DOHH2 (cell line): ENCODE measurements at regions not wholly inside any gene's neighbourhood (a gene's known extent, or its start where the extent isn't known, plus 50 kb on each side); places are given as distances from the start of the nearest gene placed in this dataset.

ENCODE experiments used
- H3F3A ChIP-seq: fragments of 200-600 bp; sonication (generic), shearing (Covaris generic); 2 replicates; pipeline ENCODE4 v1.6.0; 2016; ENCODE audit warnings: antibody characterized with exemption, mild to moderate bottlenecking; ENCODE audit not compliant: control insufficient read depth, insufficient read depth
- H3K27ac ChIP-seq: fragments of 200-600 bp; sonication (generic); 2 replicates; pipeline ENCODE4 v1.5.1; 2014; ENCODE audit warnings: low read depth, mild to moderate bottlenecking, low read length, moderate library complexity
- H3K27me3 ChIP-seq: fragments of 200-600 bp; sonication (generic); 2 replicates; pipeline ENCODE4 v1.6.1; 2014; ENCODE audit warnings: mild to moderate bottlenecking, low read length, mixed read lengths; ENCODE audit not compliant: control insufficient read depth
- H3K36me3 ChIP-seq: fragments of 200-600 bp; sonication (generic); 2 replicates; pipeline ENCODE4 v1.6.1; 2014; ENCODE audit warnings: mild to moderate bottlenecking, low read length, moderate library complexity, mixed read lengths; ENCODE audit not compliant: control insufficient read depth
- H3K4me1 ChIP-seq: fragments of 200-600 bp; sonication (generic); 2 replicates; pipeline ENCODE4 v1.6.1; 2014; ENCODE audit warnings: mild to moderate bottlenecking, low read length, mixed read lengths; ENCODE audit not compliant: control insufficient read depth
- H3K4me2 ChIP-seq: fragments of 200-600 bp; sonication (generic); 2 replicates; pipeline ENCODE4 v1.6.0; 2014; ENCODE audit warnings: mild to moderate bottlenecking, low read length, moderate library complexity
- H3K4me3 ChIP-seq: fragments of 200-600 bp; sonication (generic); 2 replicates; pipeline ENCODE4 v1.5.1; 2014; ENCODE audit warnings: mild to moderate bottlenecking, low read length, mixed read lengths
- H3K79me2 ChIP-seq: fragments of 200-600 bp; sonication (generic); 2 replicates; pipeline ENCODE4 v1.6.1; 2014; ENCODE audit warnings: mild to moderate bottlenecking, low read length, mixed read lengths; ENCODE audit not compliant: control insufficient read depth
- H3K9me2 ChIP-seq: fragments of 200-600 bp; sonication (generic); replicated peaks from 2 replicates; pipeline ENCODE4 v1.6.1; 2014; ENCODE audit warnings: mild to moderate bottlenecking, low read length, mixed read lengths; ENCODE audit not compliant: control insufficient read depth
- H3K9me3 ChIP-seq: fragments of 200-600 bp; sonication (generic); 2 replicates; pipeline ENCODE4 v1.6.1; 2014; ENCODE audit warnings: antibody characterized with exemption, low read length, mixed read lengths; ENCODE audit not compliant: control insufficient read depth, insufficient read depth
- H4K20me1 ChIP-seq: fragments of 200-600 bp; sonication (generic); 2 replicates; pipeline ENCODE4 v1.6.0; 2014; ENCODE audit warnings: low read depth, mild to moderate bottlenecking, antibody characterized with exemption, low read length, moderate library complexity; ENCODE audit not compliant: control insufficient read depth, insufficient read depth
- CTCF ChIP-seq: fragments of 200-600 bp; sonication (generic); IDR thresholded peaks from one replicate; pipeline ENCODE4 v1.5.1; 2014; ENCODE audit warnings: antibody characterized with exemption, mild to moderate bottlenecking, low read depth, low read length; ENCODE audit not compliant: poor library complexity, severe bottlenecking
- EZH2phosphoT487 ChIP-seq: fragments of 200-600 bp; sonication (generic); IDR thresholded peaks from 2 replicates; pipeline ENCODE4 v1.6.1; 2017; ENCODE audit warnings: borderline replicate concordance, mild to moderate bottlenecking, antibody characterized with exemption, low read length, moderate library complexity, mixed read lengths

GRCh38 chr12:127556231-127556886 is 710.6 kb upstream of the TMEM132C start:
- H3K4me3 ChIP-seq = no peak overlapping the region
- no peaks in the 10 kb centered on the region for H3K36me3 ChIP-seq
- no peak for TF ChIP-seq EZH2phosphoT487
- TF ChIP-seq CTCF = no peak
- no peak overlapping the region for H3K27ac ChIP-seq
- H3K4me1 ChIP-seq = no peaks in the 10 kb centered on the region
- H3F3A ChIP-seq = no peaks in the 10 kb centered on the region
- H4K20me1 ChIP-seq = no peaks in the 10 kb centered on the region
- H3K79me2 ChIP-seq = no peaks in the 10 kb centered on the region
- H3K4me2 ChIP-seq = no peak overlapping the region
- H3K9me3 ChIP-seq = no peaks in the 10 kb centered on the region
- H3K9me2 ChIP-seq = no peaks in the 10 kb centered on the region
- H3K27me3 ChIP-seq = no peaks in the 10 kb centered on the region

GRCh38 chr12:127558361-127558760 is 708.6 kb upstream of the TMEM132C start:
- H3K36me3 ChIP-seq = no peaks in the 10 kb centered on the region
- H3K4me2 ChIP-seq = no peak overlapping the region
- TF ChIP-seq CTCF = no peak
- no peak for TF ChIP-seq EZH2phosphoT487
- H3F3A ChIP-seq = no peaks in the 10 kb centered on the region
- no peaks in the 10 kb centered on the region for H4K20me1 ChIP-seq
- H3K9me3 ChIP-seq = no peaks in the 10 kb centered on the region
- H3K27me3 ChIP-seq = no peaks in the 10 kb centered on the region
- H3K4me3 ChIP-seq = no peak overlapping the region
- no peak overlapping the region for H3K27ac ChIP-seq
- H3K79me2 ChIP-seq = no peaks in the 10 kb centered on the region
- no peaks in the 10 kb centered on the region for H3K9me2 ChIP-seq
- no peaks in the 10 kb centered on the region for H3K4me1 ChIP-seq

DNA sequence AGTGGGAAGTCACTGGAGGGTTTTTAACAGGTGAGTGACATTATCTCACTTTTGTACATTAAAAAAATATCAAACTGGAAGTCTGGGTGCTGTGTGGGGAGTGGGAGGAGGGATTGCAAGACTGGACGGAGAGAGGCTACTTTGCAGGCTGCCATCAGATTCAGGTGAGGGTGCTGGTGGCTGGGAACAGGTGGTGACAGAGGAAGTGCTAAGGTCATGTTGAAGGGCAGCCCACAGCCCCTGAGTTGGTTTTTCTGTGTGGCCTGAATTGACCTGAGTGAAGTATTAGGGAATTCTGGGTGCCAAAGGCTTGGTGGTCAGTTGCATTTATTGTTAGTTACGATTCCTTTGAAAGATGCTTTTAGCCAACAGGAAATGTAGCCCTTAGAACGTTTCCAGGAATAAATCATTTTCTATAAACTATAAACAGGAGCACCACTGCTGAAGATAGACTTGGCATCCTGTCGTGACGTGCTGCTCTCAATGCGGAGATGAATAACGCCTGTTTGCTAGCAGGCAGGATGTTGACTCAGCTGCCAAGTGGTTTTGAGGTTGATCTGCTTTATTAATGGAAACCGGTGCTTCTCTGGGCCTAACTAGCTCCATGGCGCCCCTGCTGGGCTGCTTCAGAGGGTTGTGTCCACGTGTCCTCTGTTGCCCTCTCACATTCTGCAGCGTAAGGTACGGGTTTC is 707.5 kb upstream of the TMEM132C start:
- no peaks in the 10 kb centered on the region for H4K20me1 ChIP-seq
- no peaks in the 10 kb centered on the region for H3K27me3 ChIP-seq
- no peak overlapping the region for H3K4me2 ChIP-seq
- H3K36me3 ChIP-seq = no peaks in the 10 kb centered on the region
- no peak overlapping the region for H3K27ac ChIP-seq
- no peaks in the 10 kb centered on the region for H3F3A ChIP-seq
- no peaks in the 10 kb centered on the region for H3K4me1 ChIP-seq
- no peaks in the 10 kb centered on the region for H3K79me2 ChIP-seq
- peak; percentile 52 for TF ChIP-seq CTCF
- TF ChIP-seq EZH2phosphoT487 = no peak
- no peaks in the 10 kb centered on the region for H3K9me3 ChIP-seq
- no peaks in the 10 kb centered on the region for H3K9me2 ChIP-seq
- H3K4me3 ChIP-seq = no peak overlapping the region
